Neural cell (in vitro differentiated cells): ENCODE measurements at regions not wholly inside any gene's neighbourhood (a gene's known extent, or its start where the extent isn't known, plus 50 kb on each side); places are given as distances from the start of the nearest gene placed in this dataset.

Experiments used
- CTCF ChIP-seq: fragments of 450-650 bp; IDR thresholded peaks from 2 replicates; pipeline ENCODE4 v1.5.1; 2014; ENCODE audit warnings: antibody characterized with exemption, mild to moderate bottlenecking, moderate library complexity; ENCODE audit not compliant: poor library complexity, severe bottlenecking
- EZH2 ChIP-seq: fragments of 200-600, 300-800 bp; shearing (Covaris generic), sonication (generic); IDR thresholded peaks from 2 replicates; pipeline ENCODE4 v1.6.1; 2014; ENCODE audit warnings: antibody characterized with exemption, low read length, borderline replicate concordance, mild to moderate bottlenecking; ENCODE audit not compliant: insufficient read depth, poor library complexity, severe bottlenecking

DNA sequence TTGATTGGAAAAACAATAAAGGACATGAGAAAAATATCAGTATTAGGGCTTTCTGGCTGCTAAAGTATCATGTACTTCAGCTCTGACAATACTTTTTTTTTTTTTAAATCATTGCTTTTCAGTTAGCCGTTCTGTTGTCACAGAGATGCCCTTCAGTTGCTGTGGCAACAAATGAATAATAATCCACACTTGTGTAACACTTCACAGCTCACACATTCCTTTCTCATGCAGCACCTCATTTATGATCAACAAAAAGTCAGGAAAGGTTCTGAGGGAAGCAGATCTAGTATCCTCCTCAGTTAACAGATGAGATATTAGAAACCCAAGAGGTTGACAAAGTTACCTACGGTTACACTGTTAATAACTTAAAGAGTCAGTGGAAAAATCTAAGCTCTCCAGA lies 444.2 kb upstream of the SLIT2 start:
- TF ChIP-seq CTCF (no peak), EZH2 (no peak)
